OCI-LY3 (cell line): ENCODE measurements at regions not wholly inside any gene's neighbourhood (a gene's known extent, or its start where the extent isn't known, plus 50 kb on each side); places are given as distances from the start of the nearest gene placed in this dataset.

Source experiments
- EZH2phosphoT487 ChIP-seq: fragments of 200-600 bp; shearing (Covaris generic); IDR thresholded peaks from 2 replicates; pipeline ENCODE4 v1.6.1; 2018; ENCODE audit warnings: antibody characterized with exemption, mixed run types, low read depth
- TF ChIP-seq, protein P1 (sequence below): fragments of 200-600, 300-600 bp; sonication (generic); IDR thresholded peaks from 2 replicates; pipeline ENCODE4 v1.5.1; 2014; ENCODE audit warnings: antibody characterized with exemption, low read length, low read depth

DNA sequence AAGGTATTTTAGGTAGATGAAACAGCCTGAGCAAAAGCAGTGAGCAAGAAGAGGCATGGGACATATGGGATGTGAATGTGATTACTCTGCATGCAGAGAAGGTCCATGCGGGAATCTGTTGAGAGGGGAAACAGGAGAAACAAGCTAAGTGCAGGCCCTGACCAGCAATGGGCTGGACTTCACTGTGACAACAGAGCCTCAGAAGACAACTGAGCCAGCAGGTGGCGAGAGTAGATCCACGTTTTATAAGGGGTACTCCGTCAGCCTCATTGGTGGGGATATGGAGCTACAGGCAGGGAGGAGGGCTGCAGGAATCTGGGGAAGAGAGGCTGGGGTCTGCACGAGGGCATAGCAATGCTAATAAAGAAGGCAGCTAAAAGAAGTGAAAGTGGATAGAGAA is 405.9 kb upstream of the LMCD1 start:
- TF ChIP-seq, protein P1, sequence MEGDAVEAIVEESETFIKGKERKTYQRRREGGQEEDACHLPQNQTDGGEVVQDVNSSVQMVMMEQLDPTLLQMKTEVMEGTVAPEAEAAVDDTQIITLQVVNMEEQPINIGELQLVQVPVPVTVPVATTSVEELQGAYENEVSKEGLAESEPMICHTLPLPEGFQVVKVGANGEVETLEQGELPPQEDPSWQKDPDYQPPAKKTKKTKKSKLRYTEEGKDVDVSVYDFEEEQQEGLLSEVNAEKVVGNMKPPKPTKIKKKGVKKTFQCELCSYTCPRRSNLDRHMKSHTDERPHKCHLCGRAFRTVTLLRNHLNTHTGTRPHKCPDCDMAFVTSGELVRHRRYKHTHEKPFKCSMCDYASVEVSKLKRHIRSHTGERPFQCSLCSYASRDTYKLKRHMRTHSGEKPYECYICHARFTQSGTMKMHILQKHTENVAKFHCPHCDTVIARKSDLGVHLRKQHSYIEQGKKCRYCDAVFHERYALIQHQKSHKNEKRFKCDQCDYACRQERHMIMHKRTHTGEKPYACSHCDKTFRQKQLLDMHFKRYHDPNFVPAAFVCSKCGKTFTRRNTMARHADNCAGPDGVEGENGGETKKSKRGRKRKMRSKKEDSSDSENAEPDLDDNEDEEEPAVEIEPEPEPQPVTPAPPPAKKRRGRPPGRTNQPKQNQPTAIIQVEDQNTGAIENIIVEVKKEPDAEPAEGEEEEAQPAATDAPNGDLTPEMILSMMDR = peak; percentile 54
- TF ChIP-seq EZH2phosphoT487 = no peak
